SK-N-SH (cell line): ENCODE measurements at regions not wholly inside any gene's neighbourhood (a gene's known extent, or its start where the extent isn't known, plus 50 kb on each side); places are given as distances from the start of the nearest gene placed in this dataset.

Experiments
- CTCF ChIA-PET: fragments of 300-600, 350-600 bp; formaldehyde crosslinking; extraction: SDS; loops from one replicate; lab custom pipeline; 2021; lab: Yijun Ruan, JAX
- POLR2A ChIA-PET: fragments of 350-600 bp; sonication (Branson Sonifier 250); formaldehyde crosslinking; extraction: SDS; loops from one replicate; lab custom pipeline; 2020; ENCODE audit warnings: antibody characterized with exemption, inconsistent platforms; lab: Yijun Ruan, JAX
- DNase-seq: peaks from one replicate; pipeline ENCODE4 v3.0.0; 2012
- H2AFZ ChIP-seq: fragments of 200-600 bp; sonication (generic); 2 replicates; pipeline ENCODE4 v1.8.1; 2016; ENCODE audit warnings: antibody characterized with exemption, mild to moderate bottlenecking, low read depth
- H3F3A ChIP-seq: fragments of 200-600 bp; sonication (generic); replicated peaks from 2 replicates; pipeline ENCODE3; 2016; ENCODE audit warnings: antibody characterized with exemption, mild to moderate bottlenecking; ENCODE audit not compliant: insufficient read depth
- H3K27ac ChIP-seq, 2 experiments: fragments of 200-500 bp in 1 of 2; fragments of 200-600 bp in 1 of 2; sonication (Bioruptor generic) in 1 of 2; sonication (generic), shearing (Covaris generic) in 1 of 2; 2 replicates each; pipeline versions ENCODE4 v1.5.1 to v1.6.1; 2014 to 2016; ENCODE audit warnings: low read depth in 2 of 2, inconsistent platforms in 1 of 2, low read length in 1 of 2, mild to moderate bottlenecking in 1 of 2, mixed read lengths in 1 of 2
- H3K27me3 ChIP-seq: fragments of 200-600 bp; sonication (generic), shearing (Covaris generic); 2 replicates; pipeline ENCODE4 v1.6.1; 2016; ENCODE audit warnings: mixed run types; ENCODE audit not compliant: insufficient read depth
- H3K36me3 ChIP-seq, 2 experiments: fragments of 200-500 bp in 1 of 2; fragments of 200-600 bp in 1 of 2; sonication (Bioruptor generic) in 1 of 2; sonication (generic) in 1 of 2; replicated peaks in 1 of 2; 2 replicates each; pipeline versions ENCODE3 to v1.5.1; 2014 to 2016; ENCODE audit warnings: low read length in 1 of 2, mild to moderate bottlenecking in 1 of 2; ENCODE audit not compliant: insufficient read depth in 2 of 2, control insufficient read depth in 1 of 2
- H3K4me1 ChIP-seq, 2 experiments: fragments of 200-500 bp in 1 of 2; fragments of 200-600 bp in 1 of 2; sonication (Bioruptor generic) in 1 of 2; sonication (generic), shearing (Covaris generic) in 1 of 2; 2 replicates each; pipeline versions ENCODE4 v1.5.1 to v1.6.1; 2014 to 2016; ENCODE audit warnings: low read depth in 1 of 2, low read length in 1 of 2, mixed run types in 1 of 2; ENCODE audit not compliant: insufficient read depth in 2 of 2, control insufficient read depth in 1 of 2
- H3K4me2 ChIP-seq: fragments of 200-600 bp; sonication (generic), shearing (Covaris generic); 2 replicates; pipeline ENCODE4 v1.6.1; 2017; ENCODE audit warnings: mixed run types
- H3K4me3 ChIP-seq, 2 experiments: fragments of 200-500 bp in 1 of 2; fragments of 200-600 bp in 1 of 2; sonication (Bioruptor generic) in 1 of 2; sonication (generic), shearing (Covaris generic) in 1 of 2; 2 replicates each; pipeline versions ENCODE4 v1.5.1 to v1.8.1; 2014 to 2016; ENCODE audit warnings: low read depth in 2 of 2, inconsistent platforms in 1 of 2, low read length in 1 of 2, mild to moderate bottlenecking in 1 of 2, mixed read lengths in 1 of 2, moderate library complexity in 1 of 2
- H3K79me2 ChIP-seq: fragments of 200-600 bp; sonication (generic); 2 replicates; pipeline ENCODE4 v1.8.1; 2017; ENCODE audit warnings: mild to moderate bottlenecking; ENCODE audit not compliant: insufficient read depth
- H3K9ac ChIP-seq: fragments of 200-600 bp; sonication (generic); 2 replicates; pipeline ENCODE4 v1.6.1; 2017; ENCODE audit warnings: mixed run types
- H3K9me2 ChIP-seq: fragments of 200-600 bp; sonication (generic); 2 replicates; pipeline ENCODE4 v1.6.1; 2017; ENCODE audit warnings: mixed run types
- H3K9me3 ChIP-seq: fragments of 200-600 bp; sonication (generic); 2 replicates; pipeline ENCODE4 v1.6.1; 2017; ENCODE audit warnings: mixed run types, mild to moderate bottlenecking, moderate library complexity
- H4K20me1 ChIP-seq: fragments of 200-600 bp; sonication (generic); 2 replicates; pipeline ENCODE4 v1.6.1; 2017; ENCODE audit warnings: mild to moderate bottlenecking, mixed run types; ENCODE audit not compliant: insufficient read depth
- EZH2phosphoT487 ChIP-seq: fragments of 200-600 bp; sonication (generic); IDR thresholded peaks from 2 replicates; pipeline ENCODE4 v1.6.1; 2017; ENCODE audit warnings: low read depth, mixed run types, mild to moderate bottlenecking, antibody characterized with exemption, moderate library complexity, borderline replicate concordance
- FOSL2 ChIP-seq: IDR thresholded peaks from 2 replicates; pipeline ENCODE4 v1.4.0; 2012; ENCODE audit warnings: low read depth, mild to moderate bottlenecking, moderate library complexity, borderline replicate concordance
- FOXM1 ChIP-seq: IDR thresholded peaks from 2 replicates; pipeline ENCODE4 v1.4.0; 2012; ENCODE audit warnings: low read depth, mild to moderate bottlenecking
- JUND ChIP-seq: IDR thresholded peaks from 2 replicates; pipeline ENCODE4 v1.4.0; 2012
- MEF2A ChIP-seq: IDR thresholded peaks from 2 replicates; pipeline ENCODE4 v1.4.0; 2012; ENCODE audit warnings: low read depth, borderline replicate concordance
- MXI1 ChIP-seq: IDR thresholded peaks from 2 replicates; pipeline ENCODE4 v1.6.1; 2012; ENCODE audit warnings: mild to moderate bottlenecking, low read depth, low read length, improper control_type of control experiment
- POLR2AphosphoS5 ChIP-seq: IDR thresholded peaks from 2 replicates; pipeline ENCODE4 v1.6.1; 2012; ENCODE audit warnings: low read depth, low read length
- RCOR1 ChIP-seq: fragments of 150-350 bp; IDR thresholded peaks from 2 replicates; pipeline ENCODE4 v1.6.1; 2017; ENCODE audit warnings: antibody characterized with exemption, low read length
- RFX5 ChIP-seq: IDR thresholded peaks from 2 replicates; pipeline ENCODE4 v1.6.1; 2012; ENCODE audit warnings: mild to moderate bottlenecking, improper control_type of control experiment, low read length
- TCF12 ChIP-seq: IDR thresholded peaks from 2 replicates; pipeline ENCODE4 v1.4.0; 2012
- YY1 ChIP-seq: IDR thresholded peaks from 2 replicates; pipeline ENCODE4 v1.4.0; 2012; ENCODE audit warnings: low read depth, mild to moderate bottlenecking
- WGBS: methylation state at CpG from one replicate; pipeline ENCODE4 v1.1.6; 2017; ENCODE audit warnings: low lambda C conversion rate; 5-methylcytosine and 5-hydroxymethylcytosine counted together
- TF ChIP-seq, protein P1 (sequence below): IDR thresholded peaks from 2 replicates; pipeline ENCODE4 v1.6.1; 2012; ENCODE audit warnings: mild to moderate bottlenecking, low read depth, low read length, moderate library complexity
- TF ChIP-seq, protein P2 (sequence below): IDR thresholded peaks from 2 replicates; pipeline ENCODE4 v1.4.0; 2012; ENCODE audit warnings: low read depth, borderline replicate concordance
- TF ChIP-seq, protein P3 (sequence below): IDR thresholded peaks from 2 replicates; pipeline ENCODE4 v1.4.0; 2012; ENCODE audit warnings: low read depth
- TF ChIP-seq, protein P4 (sequence below): fragments of 150-350 bp; IDR thresholded peaks from 2 replicates; pipeline ENCODE4 v1.6.1; 2017; ENCODE audit warnings: antibody characterized with exemption, low read length, low read depth, borderline replicate concordance

DNA sequence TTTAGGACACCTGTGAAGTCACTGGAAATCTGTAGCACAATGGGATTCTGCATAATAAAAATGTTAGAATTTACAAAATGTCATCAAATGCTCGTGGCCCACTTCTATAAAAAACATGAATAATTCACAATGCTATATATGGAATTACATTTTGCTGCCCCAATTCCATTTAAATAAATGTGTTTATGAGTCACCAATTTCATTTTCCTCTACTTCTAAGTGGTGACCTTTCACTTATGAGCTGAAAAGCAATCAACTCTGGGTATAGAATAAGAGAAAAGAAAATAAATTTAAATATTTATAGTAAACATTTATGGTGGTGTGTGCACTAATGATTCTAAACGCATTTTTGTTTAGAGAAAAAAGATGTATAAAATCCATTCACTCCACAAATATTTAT is 516.7 kb upstream of the MIR17HG start:
- H3K4me3 ChIP-seq: no peak overlapping the region
- no peak for TF ChIP-seq FOXM1
- TF ChIP-seq, protein P1, sequence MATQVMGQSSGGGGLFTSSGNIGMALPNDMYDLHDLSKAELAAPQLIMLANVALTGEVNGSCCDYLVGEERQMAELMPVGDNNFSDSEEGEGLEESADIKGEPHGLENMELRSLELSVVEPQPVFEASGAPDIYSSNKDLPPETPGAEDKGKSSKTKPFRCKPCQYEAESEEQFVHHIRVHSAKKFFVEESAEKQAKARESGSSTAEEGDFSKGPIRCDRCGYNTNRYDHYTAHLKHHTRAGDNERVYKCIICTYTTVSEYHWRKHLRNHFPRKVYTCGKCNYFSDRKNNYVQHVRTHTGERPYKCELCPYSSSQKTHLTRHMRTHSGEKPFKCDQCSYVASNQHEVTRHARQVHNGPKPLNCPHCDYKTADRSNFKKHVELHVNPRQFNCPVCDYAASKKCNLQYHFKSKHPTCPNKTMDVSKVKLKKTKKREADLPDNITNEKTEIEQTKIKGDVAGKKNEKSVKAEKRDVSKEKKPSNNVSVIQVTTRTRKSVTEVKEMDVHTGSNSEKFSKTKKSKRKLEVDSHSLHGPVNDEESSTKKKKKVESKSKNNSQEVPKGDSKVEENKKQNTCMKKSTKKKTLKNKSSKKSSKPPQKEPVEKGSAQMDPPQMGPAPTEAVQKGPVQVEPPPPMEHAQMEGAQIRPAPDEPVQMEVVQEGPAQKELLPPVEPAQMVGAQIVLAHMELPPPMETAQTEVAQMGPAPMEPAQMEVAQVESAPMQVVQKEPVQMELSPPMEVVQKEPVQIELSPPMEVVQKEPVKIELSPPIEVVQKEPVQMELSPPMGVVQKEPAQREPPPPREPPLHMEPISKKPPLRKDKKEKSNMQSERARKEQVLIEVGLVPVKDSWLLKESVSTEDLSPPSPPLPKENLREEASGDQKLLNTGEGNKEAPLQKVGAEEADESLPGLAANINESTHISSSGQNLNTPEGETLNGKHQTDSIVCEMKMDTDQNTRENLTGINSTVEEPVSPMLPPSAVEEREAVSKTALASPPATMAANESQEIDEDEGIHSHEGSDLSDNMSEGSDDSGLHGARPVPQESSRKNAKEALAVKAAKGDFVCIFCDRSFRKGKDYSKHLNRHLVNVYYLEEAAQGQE: no peak
- no peak for TF ChIP-seq YY1
- TF ChIP-seq MXI1: no peak
- no peak for TF ChIP-seq RFX5
- TF ChIP-seq MEF2A: no peak
- no peak for TF ChIP-seq FOSL2
- no peak for TF ChIP-seq RCOR1
- TF ChIP-seq, protein P2, sequence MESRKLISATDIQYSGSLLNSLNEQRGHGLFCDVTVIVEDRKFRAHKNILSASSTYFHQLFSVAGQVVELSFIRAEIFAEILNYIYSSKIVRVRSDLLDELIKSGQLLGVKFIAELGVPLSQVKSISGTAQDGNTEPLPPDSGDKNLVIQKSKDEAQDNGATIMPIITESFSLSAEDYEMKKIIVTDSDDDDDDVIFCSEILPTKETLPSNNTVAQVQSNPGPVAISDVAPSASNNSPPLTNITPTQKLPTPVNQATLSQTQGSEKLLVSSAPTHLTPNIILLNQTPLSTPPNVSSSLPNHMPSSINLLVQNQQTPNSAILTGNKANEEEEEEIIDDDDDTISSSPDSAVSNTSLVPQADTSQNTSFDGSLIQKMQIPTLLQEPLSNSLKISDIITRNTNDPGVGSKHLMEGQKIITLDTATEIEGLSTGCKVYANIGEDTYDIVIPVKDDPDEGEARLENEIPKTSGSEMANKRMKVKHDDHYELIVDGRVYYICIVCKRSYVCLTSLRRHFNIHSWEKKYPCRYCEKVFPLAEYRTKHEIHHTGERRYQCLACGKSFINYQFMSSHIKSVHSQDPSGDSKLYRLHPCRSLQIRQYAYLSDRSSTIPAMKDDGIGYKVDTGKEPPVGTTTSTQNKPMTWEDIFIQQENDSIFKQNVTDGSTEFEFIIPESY: no peak
- TF ChIP-seq, protein P3, sequence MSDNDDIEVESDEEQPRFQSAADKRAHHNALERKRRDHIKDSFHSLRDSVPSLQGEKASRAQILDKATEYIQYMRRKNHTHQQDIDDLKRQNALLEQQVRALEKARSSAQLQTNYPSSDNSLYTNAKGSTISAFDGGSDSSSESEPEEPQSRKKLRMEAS: no peak
- TF ChIP-seq POLR2AphosphoS5: no peak
- no peak for TF ChIP-seq TCF12

DNA sequence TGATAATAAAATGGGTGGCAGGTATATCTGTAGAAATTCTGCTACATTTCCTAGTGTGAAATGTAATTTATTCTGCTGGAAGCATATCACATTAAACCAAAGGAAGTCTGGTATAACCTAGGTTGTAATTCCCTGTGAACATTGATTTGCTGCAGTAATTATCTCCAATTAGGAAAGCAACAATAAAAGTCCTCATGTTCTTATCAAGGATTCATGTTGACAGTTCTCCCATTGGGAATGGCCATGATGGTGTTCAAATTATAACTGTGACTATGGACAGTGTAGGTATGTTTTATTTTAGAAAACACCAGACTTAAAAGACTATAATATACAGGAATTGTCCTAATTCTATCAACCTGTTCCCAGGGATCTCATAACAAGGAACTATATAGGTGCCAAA is 513.5 kb upstream of the MIR17HG start:
- no peak overlapping the region for H3K4me3 ChIP-seq
- no peak for DNase-seq
- no peak overlapping the region for H3K4me2 ChIP-seq
- H3K9ac ChIP-seq: no peak overlapping the region
- H3K36me3 ChIP-seq: no peaks in the 10 kb centered on the region
- H3K9me2 ChIP-seq: no peaks in the 10 kb centered on the region
- no peak overlapping the region for H2AFZ ChIP-seq
- H4K20me1 ChIP-seq: no peaks in the 10 kb centered on the region
- no peaks in the 10 kb centered on the region for H3K9me3 ChIP-seq
- no peaks in the 10 kb centered on the region for H3K27me3 ChIP-seq
- H3K27ac ChIP-seq: no peak overlapping the region
- no peaks in the 10 kb centered on the region for H3K4me1 ChIP-seq
- H3K79me2 ChIP-seq: no peaks in the 10 kb centered on the region
- CTCF ChIA-PET: no interaction called here
- POLR2A ChIA-PET: interaction anchor here (0.7 kb wide), 1 partner anchor 525 kb away, joined by 3 read pairs; no protein-coding TSS in a partner anchor
- no peaks in the 10 kb centered on the region for H3F3A ChIP-seq
- TF ChIP-seq POLR2AphosphoS5 (no peak), FOSL2 (no peak), RCOR1 (no peak), JUND (no peak), EZH2phosphoT487 (no peak)
- TF ChIP-seq, protein P1: no peak
- TF ChIP-seq, protein P4, sequence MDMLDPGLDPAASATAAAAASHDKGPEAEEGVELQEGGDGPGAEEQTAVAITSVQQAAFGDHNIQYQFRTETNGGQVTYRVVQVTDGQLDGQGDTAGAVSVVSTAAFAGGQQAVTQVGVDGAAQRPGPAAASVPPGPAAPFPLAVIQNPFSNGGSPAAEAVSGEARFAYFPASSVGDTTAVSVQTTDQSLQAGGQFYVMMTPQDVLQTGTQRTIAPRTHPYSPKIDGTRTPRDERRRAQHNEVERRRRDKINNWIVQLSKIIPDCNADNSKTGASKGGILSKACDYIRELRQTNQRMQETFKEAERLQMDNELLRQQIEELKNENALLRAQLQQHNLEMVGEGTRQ: no peak

More for the DNA sequence above, 516.7 kb upstream of the MIR17HG start:
- H3F3A ChIP-seq: no peaks in the 10 kb centered on the region
- no peaks in the 10 kb centered on the region for H3K4me1 ChIP-seq
- ChIA-PET CTCF (interaction anchor here (1.4 kb wide), 1 partner anchor 9 kb away, joined by 4 read pairs; no protein-coding TSS in a partner anchor), POLR2A (no interaction called here)
- no peak overlapping the region for H3K27ac ChIP-seq
- no peak overlapping the region for H2AFZ ChIP-seq
- H3K9me2 ChIP-seq: no peaks in the 10 kb centered on the region
- no peaks in the 10 kb centered on the region for H3K9me3 ChIP-seq
- DNase-seq: no peak
- H3K79me2 ChIP-seq: no peaks in the 10 kb centered on the region
- no peak overlapping the region for H3K4me2 ChIP-seq
- no peak overlapping the region for H3K9ac ChIP-seq
- H3K36me3 ChIP-seq: no peaks in the 10 kb centered on the region
- H3K27me3 ChIP-seq: no peaks in the 10 kb centered on the region
- H4K20me1 ChIP-seq: no peaks in the 10 kb centered on the region
- 32% methylated on average over 2 of the region's 2 CpGs for WGBS
